ENCODE measurements at regions not wholly inside any gene's neighbourhood (a gene's known extent, or its start where the extent isn't known, plus 50 kb on each side); places are given as distances from the start of the nearest gene placed in this dataset.
A peak's percentile ranks its signal among the peaks of the same experiment; 100 is the strongest.

- no peaks in the 10 kb centered on the region for H3K9me3 ChIP-seq
- DNase-seq, result no peak
Observed at GRCh38 chr3:72324253-72324811, 523.9 kb downstream of the SHQ1 start.

GRCh38 chr3:72323773-72324172, 524.5 kb downstream of the SHQ1 start:
- ATAC-seq (ENCODE audit: low FRiP score in 2 of 2) (no peak), DNase-seq (no peak)
- Histone ChIP-seq H3K27ac (no peak overlapping the region), H3K36me3 (no peaks in the 10 kb centered on the region), H3K4me3 (no peak overlapping the region), H3K4me1 (peaks cover 0 to 4% (median 1%) of the 10 kb centered on the region in 4 donors), H3K9me3 (no peaks in the 10 kb centered on the region), H3K27me3 (no peaks in the 10 kb centered on the region)
- 90 to 96% methylated on average over 6 of the region's 6 CpGs for WGBS, 2 donors
- no peak for TF ChIP-seq EP300 (IDR thresholded peaks at IDR 0.05)
- TF ChIP-seq POLR2AphosphoS5 (IDR thresholded peaks at IDR 0.05), result no peak
- TF ChIP-seq POLR2A (IDR thresholded peaks at IDR 0.05), result no peak
- no peak for TF ChIP-seq CTCF (IDR thresholded peaks at IDR 0.05)

More at GRCh38 chr3:72324253-72324811, 523.9 kb downstream of the SHQ1 start:
- Histone ChIP-seq H3K4me3 (no peak overlapping the region), H3K4me1 (peaks cover 2 to 4% (median 3%) of the 10 kb centered on the region in 4 donors), H3K27ac (no peak overlapping the region), H3K27me3 (no peaks in the 10 kb centered on the region), H3K36me3 (no peaks in the 10 kb centered on the region)
- ATAC-seq (ENCODE audit: low FRiP score in 2 of 2), result no peak
- no peak for TF ChIP-seq EP300 (IDR thresholded peaks at IDR 0.05)
- TF ChIP-seq POLR2A (IDR thresholded peaks at IDR 0.05), result no peak
- no peak for TF ChIP-seq POLR2AphosphoS5 (IDR thresholded peaks at IDR 0.05)
- TF ChIP-seq CTCF (IDR thresholded peaks at IDR 0.05), result no peak
- 89 to 90% methylated on average over 3 of the region's 3 CpGs for WGBS, 2 donors

- DNase-seq, result no peak
- no peak for ATAC-seq (ENCODE audit: low FRiP score in 2 of 2)
- Histone ChIP-seq H3K4me3 (no peak overlapping the region), H3K36me3 (no peaks in the 10 kb centered on the region), H3K27me3 (no peaks in the 10 kb centered on the region), H3K4me1 (peaks cover 0 to 10% (median 3%) of the 10 kb centered on the region in 4 donors), H3K27ac (no peak overlapping the region), H3K9me3 (no peaks in the 10 kb centered on the region)
- TF ChIP-seq POLR2AphosphoS5 (IDR thresholded peaks at IDR 0.05), result no peak
- no peak for TF ChIP-seq EP300 (IDR thresholded peaks at IDR 0.05)
- no peak for TF ChIP-seq CTCF (IDR thresholded peaks at IDR 0.05)
- no peak for TF ChIP-seq POLR2A (IDR thresholded peaks at IDR 0.05)
- 85 to 91% methylated on average over 11 of the region's 11 CpGs for WGBS, 2 donors
Observed at GRCh38 chr3:72322264-72322976, 525.8 kb downstream of the SHQ1 start.

GRCh38 chr3:72320955-72321303, 527.3 kb downstream of the SHQ1 start:
- H3K27me3 ChIP-seq, result no peaks in the 10 kb centered on the region
- no peak for ATAC-seq (ENCODE audit: low FRiP score in 2 of 2)
- peaks cover 0 to 10% (median 3%) of the 10 kb centered on the region in 4 donors for H3K4me1 ChIP-seq
- no peak for TF ChIP-seq POLR2AphosphoS5 (IDR thresholded peaks at IDR 0.05)
- peak in 1 of 4 donors; percentile 23 for TF ChIP-seq EP300 (IDR thresholded peaks at IDR 0.05)
- no peak for TF ChIP-seq POLR2A (IDR thresholded peaks at IDR 0.05)
- TF ChIP-seq CTCF (IDR thresholded peaks at IDR 0.05), result no peak
- WGBS, 2 donors, result 61 to 76% methylated on average over 3 of the region's 3 CpGs
- no peaks in the 10 kb centered on the region for H3K36me3 ChIP-seq
- H3K27ac ChIP-seq, result no peak overlapping the region
- no peaks in the 10 kb centered on the region for H3K9me3 ChIP-seq
- no peak overlapping the region for H3K4me3 ChIP-seq
- DNase-seq, result no peak
